ENCODE measurements at regions not wholly inside any gene's neighbourhood (a gene's known extent, or its start where the extent isn't known, plus 50 kb on each side); places are given as distances from the start of the nearest gene placed in this dataset.

GRCh38 chr1:112817555-112818373, 102.6 kb upstream of the PPM1J start:
- TF ChIP-seq GATA3 (IDR thresholded peaks at IDR 0.05; ENCODE audit: low read depth, low read length) (no peak), GATA2 (IDR thresholded peaks at IDR 0.05; ENCODE audit: low read depth, low read length) (no peak)

- no peak for TF ChIP-seq GATA2 (IDR thresholded peaks at IDR 0.05; ENCODE audit: low read depth, low read length)
These were observed 100.2 kb upstream of the PPM1J start for GRCh38 chr1:112815376-112815775.

- TF ChIP-seq GATA3 (IDR thresholded peaks at IDR 0.05; ENCODE audit: low read depth, low read length) (no peak), GATA2 (IDR thresholded peaks at IDR 0.05; ENCODE audit: low read depth, low read length) (no peak)
These were observed 93.9 kb upstream of the PPM1J start for GRCh38 chr1:112808861-112809684.

GRCh38 chr1:112807999-112808398, 92.9 kb upstream of the PPM1J start:
- TF ChIP-seq GATA2 (IDR thresholded peaks at IDR 0.05; ENCODE audit: low read depth, low read length): no peak
- TF ChIP-seq GATA3 (IDR thresholded peaks at IDR 0.05; ENCODE audit: low read depth, low read length): no peak

GRCh38 chr1:112807117-112807516, 92.0 kb upstream of the PPM1J start:
- no peak for TF ChIP-seq GATA3 (IDR thresholded peaks at IDR 0.05; ENCODE audit: low read depth, low read length)
- no peak for TF ChIP-seq GATA2 (IDR thresholded peaks at IDR 0.05; ENCODE audit: low read depth, low read length)

- TF ChIP-seq GATA3 (IDR thresholded peaks at IDR 0.05; ENCODE audit: low read depth, low read length): no peak
- TF ChIP-seq GATA2 (IDR thresholded peaks at IDR 0.05; ENCODE audit: low read depth, low read length): no peak
These were observed 91.0 kb upstream of the PPM1J start for GRCh38 chr1:112806090-112806642.

- TF ChIP-seq GATA3 (IDR thresholded peaks at IDR 0.05; ENCODE audit: low read depth, low read length): no peak
- no peak for TF ChIP-seq GATA2 (IDR thresholded peaks at IDR 0.05; ENCODE audit: low read depth, low read length)
These were observed 90.2 kb upstream of the PPM1J start for GRCh38 chr1:112805155-112805853.

- TF ChIP-seq GATA2 (IDR thresholded peaks at IDR 0.05; ENCODE audit: low read depth, low read length): no peak
- no peak for TF ChIP-seq GATA3 (IDR thresholded peaks at IDR 0.05; ENCODE audit: low read depth, low read length)
These were observed 89.0 kb upstream of the PPM1J start for GRCh38 chr1:112803906-112804762.

GRCh38 chr1:112800289-112800688, 85.2 kb upstream of the PPM1J start:
- TF ChIP-seq GATA3 (IDR thresholded peaks at IDR 0.05; ENCODE audit: low read depth, low read length) (no peak), GATA2 (IDR thresholded peaks at IDR 0.05; ENCODE audit: low read depth, low read length) (no peak)

- TF ChIP-seq GATA3 (IDR thresholded peaks at IDR 0.05; ENCODE audit: low read depth, low read length) (no peak), GATA2 (IDR thresholded peaks at IDR 0.05; ENCODE audit: low read depth, low read length) (no peak)
These were observed 83.2 kb upstream of the PPM1J start for GRCh38 chr1:112798292-112798691.

- TF ChIP-seq GATA2 (IDR thresholded peaks at IDR 0.05; ENCODE audit: low read depth, low read length): no peak
- no peak for TF ChIP-seq GATA3 (IDR thresholded peaks at IDR 0.05; ENCODE audit: low read depth, low read length)
These were observed 82.1 kb upstream of the PPM1J start for GRCh38 chr1:112797224-112797623.

GRCh38 chr1:112794654-112795239, 79.6 kb upstream of the PPM1J start:
- TF ChIP-seq GATA2 (IDR thresholded peaks at IDR 0.05; ENCODE audit: low read depth, low read length): no peak

All from SH-SY5Y (cell line).